KG1 (cell line): ENCODE measurements at regions not wholly inside any gene's neighbourhood (a gene's known extent, or its start where the extent isn't known, plus 50 kb on each side); places are given as distances from the start of the nearest gene placed in this dataset.
"Not testable (repeated sequence)": the region's sequence is repeated elsewhere in the genome, so short reads cannot be mapped to it uniquely, and the experiment has no call there.

Experiments
- DNase-seq: peaks from one replicate; lab custom pipeline; 2025; lab: John Stamatoyannopoulos, UW

GRCh38 chr3:110324171-110324705, 747.4 kb upstream of the NECTIN3 start:
- no peak for DNase-seq

GRCh38 chr3:110327870-110328269, 743.7 kb upstream of the NECTIN3 start:
- DNase-seq: no peak

- DNase-seq: not testable (repeated sequence)
These were observed 740.1 kb upstream of the NECTIN3 start for GRCh38 chr3:110331562-110331961.

- no peak for DNase-seq
These were observed 739.0 kb upstream of the NECTIN3 start for GRCh38 chr3:110332629-110333028.

- DNase-seq: no peak
These were observed 730.6 kb upstream of the NECTIN3 start for GRCh38 chr3:110341047-110341446.

DNA sequence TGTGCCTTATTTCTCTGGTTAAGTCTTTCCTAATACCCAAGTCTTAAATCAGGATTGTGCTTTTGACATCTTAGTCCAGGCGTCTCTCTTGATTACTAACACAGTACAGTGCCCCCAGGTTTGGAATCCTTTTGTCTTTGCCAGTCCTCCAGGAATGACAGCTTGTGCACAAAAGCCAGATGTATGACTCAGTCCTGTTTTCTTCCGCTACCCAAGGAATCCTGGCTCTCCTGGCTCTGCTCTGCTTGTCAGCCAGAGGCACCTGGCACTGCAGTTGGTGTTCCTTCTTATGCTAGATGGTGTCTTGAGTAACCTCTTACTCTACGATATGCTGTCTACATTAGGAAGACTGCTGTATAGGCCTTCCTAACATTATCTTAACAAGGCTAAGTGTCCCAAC, 728.2 kb upstream of the NECTIN3 start:
- DNase-seq: no peak

GRCh38 chr3:110343945-110344344, 727.7 kb upstream of the NECTIN3 start:
- no peak for DNase-seq

GRCh38 chr3:110344487-110344886, 727.1 kb upstream of the NECTIN3 start:
- DNase-seq: no peak

DNA sequence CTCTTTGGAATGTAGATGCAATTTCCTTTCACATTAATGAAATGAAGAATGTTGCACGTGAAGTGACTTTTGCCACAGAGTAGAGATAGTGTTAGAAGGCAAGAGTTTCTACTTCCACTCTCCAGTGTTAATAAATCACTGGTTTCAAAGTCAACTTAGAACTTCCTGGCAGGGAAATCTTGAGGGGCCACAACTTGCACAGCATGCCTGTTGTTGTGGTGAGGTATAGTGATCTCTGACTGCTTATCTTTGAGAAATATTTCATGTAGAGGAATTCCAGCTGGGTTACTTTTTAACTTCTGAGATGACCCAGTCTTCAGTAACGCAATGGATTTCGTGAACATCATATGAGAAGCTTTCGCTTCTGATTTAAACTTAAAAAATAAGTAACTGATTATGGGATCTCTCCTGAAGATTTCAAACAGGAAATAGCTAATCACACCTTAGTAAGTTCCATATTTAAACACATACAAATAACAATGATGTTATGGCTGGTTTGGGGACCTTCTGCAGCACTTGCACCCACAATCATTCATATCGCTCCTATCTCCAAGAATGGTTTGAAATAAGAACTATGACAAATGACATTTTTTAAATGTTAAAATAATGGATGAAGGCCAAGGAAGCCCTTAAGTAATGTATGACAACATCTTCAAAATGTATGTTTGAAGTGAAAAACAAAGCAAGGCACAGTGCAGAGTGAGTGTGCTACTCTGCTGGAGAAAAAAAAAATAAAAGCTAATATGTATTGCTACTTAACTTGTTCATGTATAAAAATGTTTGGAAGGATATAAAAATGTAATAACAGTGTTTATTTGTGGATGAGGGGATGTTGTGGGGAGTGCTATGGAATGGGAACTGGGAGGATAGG, 726.5 kb upstream of the NECTIN3 start:
- DNase-seq: no peak

GRCh38 chr3:110349295-110349694, 722.3 kb upstream of the NECTIN3 start:
- DNase-seq: no peak

- no peak for DNase-seq
These were observed 718.6 kb upstream of the NECTIN3 start for GRCh38 chr3:110352841-110353604.

DNA sequence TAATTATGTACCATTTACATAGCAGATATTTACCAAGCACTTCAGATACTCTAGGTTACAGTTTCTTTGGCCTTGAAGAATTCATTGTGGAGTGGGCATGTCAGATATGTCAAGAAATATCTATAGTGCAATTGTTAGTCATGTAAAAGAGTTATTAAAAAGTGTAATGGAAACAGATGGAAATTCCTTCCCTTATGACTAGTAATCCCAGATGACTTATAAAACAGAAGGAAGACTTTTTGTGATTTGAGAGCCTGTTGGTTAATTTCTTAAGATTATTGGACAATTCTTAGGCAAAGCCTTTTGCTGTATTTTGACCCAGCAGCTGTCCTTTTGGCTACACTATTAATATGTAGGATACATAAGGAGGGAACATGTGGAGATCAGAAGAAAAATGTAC, 708.9 kb upstream of the NECTIN3 start:
- DNase-seq: no peak

DNA sequence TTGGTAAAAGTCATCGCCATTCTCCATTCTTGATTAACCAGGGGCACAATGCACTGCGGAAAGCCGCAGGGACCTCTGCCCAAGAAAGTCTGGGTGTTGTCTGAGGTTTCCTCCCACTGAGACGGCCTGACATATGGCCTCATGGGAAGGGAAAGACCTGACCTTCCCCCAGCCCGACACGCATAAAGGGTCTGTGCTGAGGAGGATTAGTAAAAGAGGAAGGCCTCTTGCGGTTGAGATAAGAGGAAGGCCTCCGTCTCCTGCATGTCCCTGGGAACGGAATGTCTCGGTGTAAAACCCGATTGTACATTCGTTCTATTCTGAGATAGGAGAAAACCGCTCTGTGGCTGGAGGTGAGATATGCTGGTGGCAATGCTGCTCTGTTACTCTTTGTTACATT, 704.3 kb upstream of the NECTIN3 start:
- not testable (repeated sequence) for DNase-seq

DNA sequence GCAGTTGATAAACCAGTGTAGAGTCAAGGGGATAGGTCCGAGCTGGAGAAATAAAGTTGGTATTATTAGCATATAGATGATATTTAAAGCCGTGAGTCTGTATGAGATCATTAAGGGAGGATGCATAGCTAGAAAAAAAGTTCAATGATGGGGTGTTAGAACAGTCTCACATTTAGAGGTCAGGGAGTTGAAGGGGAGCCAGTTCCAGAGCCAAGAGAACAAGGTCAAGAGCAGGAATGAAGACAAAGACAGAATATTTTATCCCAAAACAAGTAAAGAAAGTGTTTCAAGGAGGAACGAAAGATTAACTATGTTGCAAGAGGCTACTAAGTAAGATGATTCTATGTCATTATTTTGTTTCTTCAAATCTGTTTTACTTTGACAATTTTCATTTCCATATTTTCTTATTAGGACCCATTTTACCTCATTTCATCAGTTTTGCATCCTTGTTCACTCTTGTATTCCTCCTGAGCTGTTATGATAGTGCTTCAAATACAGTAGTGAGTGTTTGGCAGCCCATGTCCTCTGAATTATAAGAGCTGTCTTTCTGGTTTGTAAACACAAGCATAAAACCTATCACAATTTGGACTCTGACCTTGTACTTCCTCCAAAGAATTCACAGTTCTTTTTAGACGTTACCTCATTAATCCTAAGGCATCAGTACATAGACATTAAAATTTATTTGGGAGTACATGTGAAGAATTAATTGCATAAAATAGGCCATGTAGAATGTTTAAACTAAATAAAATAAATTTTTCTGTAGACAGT, 695.7 kb upstream of the NECTIN3 start:
- no peak for DNase-seq

- no peak for DNase-seq
These were observed 693.1 kb upstream of the NECTIN3 start for GRCh38 chr3:110378481-110378880.

DNA sequence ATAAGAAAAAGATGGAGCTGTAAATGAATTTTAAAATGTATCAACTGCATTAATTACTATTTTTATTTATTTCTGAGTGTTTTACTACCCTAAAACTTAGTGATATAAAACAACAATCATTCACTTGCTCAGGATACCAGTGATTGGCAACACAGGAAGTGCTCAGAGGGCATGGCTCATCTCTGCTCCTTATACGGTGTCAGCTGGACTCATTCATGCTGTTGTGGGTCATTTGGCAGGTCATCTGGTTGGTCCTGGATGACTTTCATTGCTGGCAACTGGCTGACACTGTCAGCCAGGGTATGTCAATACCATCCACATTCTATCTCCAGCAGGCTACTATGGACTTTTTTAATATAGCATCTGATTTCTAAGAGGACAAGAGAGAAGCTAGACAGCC, 689.6 kb upstream of the NECTIN3 start:
- DNase-seq: no peak

DNA sequence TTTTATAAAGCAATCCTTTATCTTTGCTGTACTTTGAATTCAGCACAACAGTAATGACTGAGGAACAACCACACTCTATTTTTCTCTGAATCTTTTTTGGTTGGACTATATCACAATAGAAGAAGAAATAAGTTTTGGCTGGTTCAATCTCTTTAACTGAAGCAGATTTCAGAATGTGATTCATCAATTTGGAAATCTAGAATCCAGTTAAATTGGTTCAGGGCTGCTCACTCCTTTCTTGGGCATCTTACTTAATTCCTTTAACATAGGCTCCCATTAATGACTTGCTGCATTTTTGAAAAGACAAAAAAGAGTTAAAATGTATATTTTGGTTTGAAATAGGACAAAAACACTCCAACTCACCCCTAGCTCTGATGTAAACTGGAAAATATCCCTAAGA, 688.3 kb upstream of the NECTIN3 start:
- DNase-seq: no peak

DNA sequence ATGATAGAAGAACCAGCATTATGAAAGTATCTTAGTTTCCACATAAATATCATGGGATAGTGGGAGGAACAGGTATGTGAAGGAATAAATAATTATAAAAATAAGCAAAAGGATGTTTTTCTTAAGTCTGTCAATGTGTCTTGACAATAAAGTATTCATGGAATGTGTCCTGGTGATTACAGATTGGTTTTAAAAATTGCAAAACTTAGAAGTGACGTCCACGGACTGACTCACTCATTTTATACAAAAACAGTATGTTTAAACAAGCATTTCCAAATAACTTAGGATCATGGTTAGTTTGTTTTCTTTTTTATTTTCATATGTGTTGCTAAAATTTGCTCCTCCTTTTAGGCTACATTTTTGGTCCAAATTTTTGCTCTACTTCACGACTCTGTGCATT, 687.0 kb upstream of the NECTIN3 start:
- no peak for DNase-seq

- no peak for DNase-seq
These were observed 682.6 kb upstream of the NECTIN3 start for GRCh38 chr3:110389005-110389404.

DNA sequence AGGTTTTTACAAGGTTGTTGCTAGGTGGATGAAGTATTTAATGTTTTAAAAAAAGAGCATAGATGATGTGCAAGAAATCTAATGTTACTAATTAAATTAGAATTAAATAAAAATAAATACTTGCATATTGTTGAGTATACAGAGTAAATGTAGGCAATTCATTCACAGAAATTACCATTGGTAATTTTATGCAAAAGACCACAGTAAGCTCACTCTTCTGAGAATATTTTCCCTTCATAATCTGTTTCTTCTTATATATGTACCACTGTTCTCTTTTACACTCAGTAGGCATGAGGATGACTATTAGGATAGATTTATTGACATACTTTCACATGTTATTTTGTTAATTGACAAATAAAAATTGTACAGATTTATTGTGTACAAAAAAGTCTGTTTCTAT, 681.2 kb upstream of the NECTIN3 start:
- DNase-seq: no peak

GRCh38 chr3:110391042-110391441, 680.6 kb upstream of the NECTIN3 start:
- DNase-seq: no peak
